Activated CD4-positive, alpha-beta T cell treated with anti-CD3 and anti-CD28 coated beads for 48 hours (primary cell): ENCODE measurements at regions not wholly inside any gene's neighbourhood (a gene's known extent, or its start where the extent isn't known, plus 50 kb on each side); places are given as distances from the start of the nearest gene placed in this dataset.

Source experiments
- DNase-seq: peaks from one replicate; pipeline ENCODE4 v3.0.0-alpha.2; 2020

- no peak for DNase-seq
These were observed 509.0 kb downstream of the BCL11A start for GRCh38 chr2:60044484-60044883.

DNA sequence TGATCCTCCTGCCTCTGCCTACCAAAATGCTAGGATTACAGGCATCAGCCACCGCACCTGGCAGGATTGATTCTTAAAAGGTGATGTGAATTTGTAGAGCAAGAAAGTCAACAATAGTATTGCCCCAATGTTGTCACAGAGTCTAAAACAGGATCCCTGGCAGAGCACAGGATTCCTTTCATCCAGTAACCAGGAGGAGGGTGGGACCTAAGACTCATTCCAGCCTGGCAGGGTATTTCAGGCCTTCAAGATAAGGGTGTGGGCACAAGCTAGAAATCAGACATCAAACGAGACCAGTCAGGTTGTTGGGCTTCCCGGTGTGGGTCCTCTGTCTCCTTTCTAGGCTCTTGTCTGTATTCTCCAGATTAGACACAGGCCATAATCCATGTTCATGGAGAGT lies 511.4 kb downstream of the BCL11A start:
- DNase-seq = no peak

DNA sequence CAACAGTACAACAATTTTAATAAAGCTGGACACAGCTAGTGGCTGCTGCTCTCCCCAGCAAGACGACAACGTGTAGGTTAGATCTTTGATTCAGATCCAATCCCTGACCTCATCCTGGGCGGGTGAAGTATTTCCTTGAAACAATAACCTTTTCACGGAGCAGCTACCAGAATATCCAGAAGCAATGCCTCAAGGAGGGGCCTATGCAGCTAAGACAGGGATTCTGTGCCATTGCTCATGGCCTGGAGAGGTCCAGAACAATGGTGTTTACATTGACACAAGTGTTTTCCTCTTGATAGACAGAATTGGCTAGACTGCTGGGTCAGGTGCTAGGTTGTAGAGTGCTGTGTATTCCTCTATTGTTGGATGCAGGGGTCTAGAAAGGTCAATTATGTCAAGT lies 520.1 kb downstream of the BCL11A start:
- no peak for DNase-seq

- DNase-seq = no peak
These were observed 523.9 kb downstream of the BCL11A start for GRCh38 chr2:60029566-60029883.

- DNase-seq = no peak
These were observed 524.4 kb downstream of the BCL11A start for GRCh38 chr2:60028849-60029565.

DNA sequence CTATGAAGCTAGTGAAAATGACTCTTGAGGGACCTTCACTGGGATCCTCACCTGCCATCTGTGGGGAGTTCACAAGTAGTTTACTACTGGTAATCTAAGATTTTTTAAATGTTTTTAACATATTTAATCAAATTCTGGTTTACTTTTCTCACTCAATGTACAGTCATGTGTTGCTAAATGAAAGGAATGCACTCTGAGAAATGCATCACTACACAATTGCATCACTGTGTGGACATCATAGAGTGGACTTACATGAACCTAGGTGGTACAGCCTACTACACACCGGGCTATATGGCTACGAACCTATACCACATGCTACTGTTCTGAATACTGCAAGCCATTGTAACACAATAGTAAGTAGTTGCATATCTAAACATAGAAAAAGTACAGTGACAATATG lies 528.0 kb downstream of the BCL11A start:
- DNase-seq = no peak

- no peak for DNase-seq
These were observed 530.0 kb downstream of the BCL11A start for GRCh38 chr2:60023256-60023985.

- DNase-seq = no peak
These were observed 545.8 kb downstream of the BCL11A start for GRCh38 chr2:60007671-60008070.

DNA sequence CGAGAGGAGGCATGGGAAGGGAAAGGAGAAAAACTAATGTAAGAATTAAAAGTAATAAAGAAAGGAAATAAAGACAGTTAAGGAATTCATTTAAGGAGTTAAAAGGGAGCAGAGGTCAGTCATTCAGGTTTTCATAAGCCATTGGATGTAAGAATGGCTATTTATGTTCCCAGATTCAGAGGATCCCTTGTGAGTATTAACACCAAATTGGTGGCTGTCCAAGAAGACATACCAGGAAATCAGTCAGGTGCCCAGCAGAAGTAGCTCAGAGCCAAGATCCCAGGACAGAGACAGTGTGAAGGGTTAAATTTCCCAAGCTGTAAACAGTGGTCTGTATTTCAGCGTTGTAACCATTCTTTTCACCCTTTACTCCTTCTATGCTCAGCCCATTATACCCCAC lies 550.4 kb downstream of the BCL11A start:
- DNase-seq = no peak

- no peak for DNase-seq
These were observed 551.1 kb downstream of the BCL11A start for GRCh38 chr2:60002183-60002867.

DNA sequence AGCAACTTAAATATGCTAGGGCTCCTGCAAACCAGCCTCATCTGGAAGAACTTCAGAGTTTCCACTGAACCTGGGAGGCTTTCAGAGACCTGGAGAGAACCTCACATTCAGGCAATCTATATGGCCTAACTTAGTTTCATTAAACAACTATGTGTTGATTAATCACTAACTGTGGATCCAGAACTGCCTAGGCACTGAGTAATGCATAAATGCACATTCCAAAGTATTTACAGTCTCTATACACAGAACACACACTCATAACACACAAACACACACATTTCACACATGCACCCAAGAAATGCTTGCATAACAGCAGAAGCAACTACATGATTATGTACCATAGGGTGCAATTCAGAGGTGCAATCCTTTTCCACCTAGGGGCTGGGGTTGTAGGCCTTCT lies 552.8 kb downstream of the BCL11A start:
- DNase-seq = no peak

- no peak for DNase-seq
These were observed 555.1 kb downstream of the BCL11A start for GRCh38 chr2:59998324-59998723.

DNA sequence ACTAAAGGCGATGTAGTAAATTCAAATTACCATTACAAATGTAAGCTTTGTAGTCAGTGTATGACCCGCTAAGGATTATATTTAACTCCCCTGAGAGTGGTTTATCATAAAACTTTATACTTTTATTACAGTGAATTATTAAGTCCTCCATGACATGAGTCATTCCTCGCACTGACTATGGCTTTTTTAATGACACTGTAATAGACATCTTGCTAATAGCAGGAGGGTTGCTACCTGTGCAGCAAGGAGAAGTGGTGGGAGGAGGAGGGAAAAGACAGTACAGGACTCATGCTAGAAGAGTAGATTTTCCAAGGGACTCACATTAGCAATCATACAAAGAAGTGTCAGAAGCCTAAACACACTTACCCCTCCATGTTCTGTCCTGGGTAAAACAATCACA lies 556.1 kb downstream of the BCL11A start:
- no peak for DNase-seq

DNA sequence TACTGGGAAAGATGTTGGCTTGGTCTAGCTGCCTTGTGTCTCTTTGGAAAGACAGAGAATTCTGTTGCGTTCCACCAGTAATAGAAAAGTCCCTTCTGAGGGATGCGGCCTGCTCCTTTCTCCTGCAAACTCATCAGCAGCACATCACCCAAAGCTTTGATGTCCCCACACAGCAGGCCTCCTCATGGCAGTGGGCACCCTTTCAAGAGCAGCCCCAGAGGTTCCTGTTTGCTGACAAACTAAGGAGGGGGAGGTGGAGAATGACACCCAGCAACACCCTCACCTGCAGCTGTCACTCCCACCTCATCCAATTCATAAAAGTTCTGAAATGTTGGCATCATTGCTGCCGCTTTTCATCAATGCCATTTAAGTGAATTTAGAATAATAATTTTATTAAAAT lies 556.6 kb downstream of the BCL11A start:
- no peak for DNase-seq

DNA sequence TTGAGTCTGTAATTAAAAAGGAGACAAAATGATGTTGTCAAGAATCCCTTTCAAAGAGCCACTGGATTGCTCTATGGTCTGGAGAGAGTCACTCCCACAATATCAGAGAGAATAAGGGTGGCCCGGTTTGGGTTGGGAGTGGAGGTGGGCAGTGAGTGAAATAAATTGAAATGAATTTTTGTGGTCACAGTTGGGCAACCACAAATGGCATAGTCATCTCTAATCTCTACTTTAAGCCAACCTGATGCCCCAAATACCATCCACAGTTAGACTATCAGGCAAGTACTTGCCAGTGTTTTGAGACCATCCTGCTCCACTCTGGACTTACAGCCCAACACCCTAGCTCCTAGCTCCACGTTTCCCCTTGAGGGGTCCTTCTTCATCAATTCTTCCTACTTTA lies 559.7 kb downstream of the BCL11A start:
- no peak for DNase-seq

GRCh38 chr2:59988341-59988740 lies 565.1 kb downstream of the BCL11A start:
- DNase-seq = no peak

- DNase-seq = no peak
These were observed 566.9 kb downstream of the BCL11A start for GRCh38 chr2:59986511-59986910.

DNA sequence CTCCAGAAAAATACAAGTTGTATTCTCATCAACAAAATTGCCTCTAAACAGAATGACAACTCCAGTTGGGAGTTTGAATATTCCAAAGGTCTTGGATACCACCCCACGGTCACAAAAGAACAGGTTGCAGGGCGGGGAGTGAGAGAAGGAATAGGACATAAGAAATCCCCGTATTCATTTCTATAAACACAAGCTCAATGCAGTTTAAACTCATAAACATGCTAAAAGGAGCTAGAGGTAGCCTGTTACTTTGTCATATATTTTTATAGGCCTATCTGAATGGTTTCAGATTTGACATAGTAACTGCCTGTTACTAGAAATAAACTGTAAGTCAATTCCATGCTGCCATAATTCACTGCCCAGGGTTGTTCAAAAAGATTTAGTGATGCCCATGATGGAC lies 567.5 kb downstream of the BCL11A start:
- DNase-seq = no peak

GRCh38 chr2:59974051-59974766 lies 579.2 kb downstream of the BCL11A start:
- no peak for DNase-seq

- no peak for DNase-seq
These were observed 584.3 kb downstream of the BCL11A start for GRCh38 chr2:59969161-59969560.

DNA sequence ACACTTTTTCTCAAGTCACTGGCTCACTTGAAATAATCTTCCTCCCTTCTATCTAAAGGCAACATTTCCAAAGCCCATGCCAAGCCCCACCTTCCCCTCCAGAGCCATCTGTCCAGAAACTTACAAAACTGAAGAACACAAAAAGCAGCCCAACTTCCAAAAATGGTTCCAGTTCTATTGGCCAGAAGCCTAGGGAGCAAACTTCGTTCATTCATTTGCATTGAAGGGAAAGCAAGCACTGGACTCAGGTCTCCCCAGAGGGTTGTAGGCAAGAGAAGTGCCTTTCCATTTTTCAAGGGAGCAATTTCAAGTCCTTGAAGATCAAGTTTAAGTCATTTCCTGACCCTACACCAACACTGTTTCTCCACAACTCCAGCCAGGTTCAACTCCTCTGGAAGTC lies 585.0 kb downstream of the BCL11A start:
- DNase-seq = no peak

DNA sequence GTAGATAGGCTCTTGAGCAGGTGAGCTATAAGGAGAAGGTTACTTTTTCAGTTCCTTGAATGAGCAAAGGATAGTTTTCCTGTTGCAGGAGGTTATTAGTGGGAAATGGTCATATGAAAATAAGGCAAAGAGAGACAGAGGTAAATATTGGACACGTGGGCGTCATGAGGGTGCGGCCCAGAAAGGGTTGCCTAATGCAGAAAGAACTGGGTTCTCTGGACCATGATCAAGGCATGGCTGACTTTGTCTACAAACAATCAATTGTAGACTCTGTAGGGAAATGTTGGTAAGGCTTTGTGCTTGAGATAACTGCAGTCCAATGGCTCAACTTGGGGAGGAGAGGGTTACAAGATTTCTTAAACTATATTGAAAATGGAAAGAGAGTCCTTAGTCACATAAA lies 585.8 kb downstream of the BCL11A start:
- no peak for DNase-seq

GRCh38 chr2:59963157-59963556 lies 590.3 kb downstream of the BCL11A start:
- DNase-seq = no peak

DNA sequence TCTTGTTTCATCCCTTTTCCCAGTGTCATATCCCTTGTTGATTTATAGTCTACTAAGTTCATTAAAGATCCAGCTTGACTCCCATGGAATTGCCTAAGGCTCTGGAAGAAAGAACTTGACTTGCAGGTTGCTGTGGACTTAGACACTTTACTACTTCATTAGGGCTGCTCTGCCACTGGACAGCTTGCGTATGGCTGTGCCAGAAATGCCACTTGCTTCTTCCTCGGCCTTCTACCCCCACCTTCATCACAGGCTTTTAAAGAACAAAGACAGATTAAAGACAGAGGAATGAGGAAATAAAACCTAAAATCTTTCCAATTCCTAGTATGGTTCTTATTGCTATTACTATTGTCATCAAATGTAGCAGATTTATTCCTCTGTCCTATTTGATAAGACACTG lies 591.7 kb downstream of the BCL11A start:
- no peak for DNase-seq
